ENCODE measurements at regions not wholly inside any gene's neighbourhood (a gene's known extent, or its start where the extent isn't known, plus 50 kb on each side); places are given as distances from the start of the nearest gene placed in this dataset.

DNA sequence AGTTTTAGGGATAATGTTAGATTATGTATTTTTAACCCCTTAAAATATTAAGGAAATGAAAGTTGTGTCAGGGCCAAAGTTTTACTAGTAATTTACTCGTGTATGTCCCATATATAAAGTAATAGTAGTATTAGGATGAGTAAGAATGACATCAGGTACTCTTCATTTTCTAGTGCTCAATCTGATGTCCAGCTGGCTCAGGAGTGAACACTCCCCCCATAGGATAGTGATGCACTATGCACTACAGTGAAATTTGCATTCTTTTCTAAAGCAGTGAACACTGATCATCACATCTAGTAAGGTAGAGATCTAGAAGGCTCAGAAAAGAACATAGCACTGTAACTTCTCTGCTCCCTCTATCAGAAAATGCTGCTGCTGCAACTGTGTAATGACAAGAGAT, 409.7 kb downstream of the GLUD2 start:
- ChIA-PET POLR2A (no interaction called here), CTCF (no interaction called here), SMC1A (ENCODE audit: uncharacterized antibody, unreplicated experiment) (interaction anchor here (1.1 kb wide), 1 partner anchor 460 kb away, joined by 3 read pairs; no protein-coding TSS in a partner anchor), RAD21 (ENCODE audit: unreplicated experiment) (no interaction called here)
- Histone ChIP-seq H3K4me2 (ENCODE audit: control insufficient read depth, insufficient read depth) (no peak overlapping the region), H3K36me3 (ENCODE audit: control insufficient read depth in 2 of 2, insufficient read depth in 2 of 2, low read length in 1 of 2) (no peaks in the 10 kb centered on the region), H3K4me1 (ENCODE audit: control insufficient read depth, insufficient read depth, low read length) (no peaks in the 10 kb centered on the region), H3K9ac (ENCODE audit: control insufficient read depth, insufficient read depth, low read length) (no peak overlapping the region), H3K27me3 (replicated peaks in 1 of 2; ENCODE audit: control insufficient read depth in 2 of 2, insufficient read depth in 2 of 2, low read length in 1 of 2) (no peaks in the 10 kb centered on the region), H3K9me3 (replicated peaks; ENCODE audit: control insufficient read depth, insufficient read depth, low read length) (no peaks in the 10 kb centered on the region), H3K27ac (ENCODE audit: control insufficient read depth, insufficient read depth) (no peak overlapping the region), H3K79me2 (ENCODE audit: control insufficient read depth, insufficient read depth, low read length) (no peaks in the 10 kb centered on the region), H2AFZ (ENCODE audit: control insufficient read depth, low read depth, low read length) (no peak overlapping the region), H3K4me3 (no peak overlapping the region), H4K20me1 (ENCODE audit: control insufficient read depth, insufficient read depth) (no peaks in the 10 kb centered on the region)
- TF ChIP-seq JUNB (IDR thresholded peaks at IDR 0.05) = peak; percentile 43
- TF ChIP-seq, protein P1, sequence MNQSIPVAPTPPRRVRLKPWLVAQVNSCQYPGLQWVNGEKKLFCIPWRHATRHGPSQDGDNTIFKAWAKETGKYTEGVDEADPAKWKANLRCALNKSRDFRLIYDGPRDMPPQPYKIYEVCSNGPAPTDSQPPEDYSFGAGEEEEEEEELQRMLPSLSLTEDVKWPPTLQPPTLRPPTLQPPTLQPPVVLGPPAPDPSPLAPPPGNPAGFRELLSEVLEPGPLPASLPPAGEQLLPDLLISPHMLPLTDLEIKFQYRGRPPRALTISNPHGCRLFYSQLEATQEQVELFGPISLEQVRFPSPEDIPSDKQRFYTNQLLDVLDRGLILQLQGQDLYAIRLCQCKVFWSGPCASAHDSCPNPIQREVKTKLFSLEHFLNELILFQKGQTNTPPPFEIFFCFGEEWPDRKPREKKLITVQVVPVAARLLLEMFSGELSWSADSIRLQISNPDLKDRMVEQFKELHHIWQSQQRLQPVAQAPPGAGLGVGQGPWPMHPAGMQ (IDR thresholded peaks at IDR 0.05; ENCODE audit: borderline replicate concordance) = no peak
- WGBS (ENCODE audit: insufficient coverage, insufficient replicate concordance, low lambda C conversion rate, missing lambda C conversion rate) = 0% methylated on average over 1 of the region's 1 CpG
- ATAC-seq (peak; percentile 83), FAIRE-seq (no peak), DNase-seq (ENCODE audit: low read depth, low spot score) (no peak)
- intact Hi-C loops (cut with micrococcal nuclease; ENCODE audit: unreplicated experiment) = no loop called here
- no TSS peak for BruUV-seq (replicated peaks)
- in situ Hi-C loops (cut with MboI) = no loop called here

DNA sequence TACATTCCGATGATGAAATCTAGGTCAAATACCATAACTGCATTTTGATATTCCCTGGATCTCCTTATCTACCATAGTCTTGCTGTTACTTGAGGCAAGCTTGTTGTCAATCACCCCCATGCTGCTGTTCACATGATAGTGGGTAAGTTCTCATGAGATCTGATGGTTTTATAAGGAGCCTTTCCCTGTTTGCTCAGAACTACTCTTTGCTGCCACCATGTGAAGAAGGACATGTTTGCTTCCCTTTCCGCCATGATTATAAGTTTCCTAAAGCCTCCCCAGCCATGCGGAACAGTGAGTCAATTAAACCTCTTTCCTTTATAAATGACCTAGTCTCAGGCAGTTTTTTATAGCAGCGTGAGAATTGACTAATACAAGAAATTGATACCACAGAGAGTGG, 432.0 kb downstream of the GLUD2 start:
- POLR2A ChIA-PET = no interaction called here
- Histone ChIP-seq H3K4me3 (no peak overlapping the region), H3K79me2 (ENCODE audit: control insufficient read depth, insufficient read depth, low read length) (no peaks in the 10 kb centered on the region), H4K20me1 (ENCODE audit: control insufficient read depth, insufficient read depth) (no peaks in the 10 kb centered on the region), H3K4me2 (ENCODE audit: control insufficient read depth, insufficient read depth) (no peak overlapping the region), H3K9ac (ENCODE audit: control insufficient read depth, insufficient read depth, low read length) (no peak overlapping the region), H2AFZ (ENCODE audit: control insufficient read depth, low read depth, low read length) (no peak overlapping the region), H3K4me1 (ENCODE audit: control insufficient read depth, insufficient read depth, low read length) (no peaks in the 10 kb centered on the region), H3K9me3 (replicated peaks; ENCODE audit: control insufficient read depth, insufficient read depth, low read length) (no peaks in the 10 kb centered on the region), H3K36me3 (ENCODE audit: control insufficient read depth in 2 of 2, insufficient read depth in 2 of 2, low read length in 1 of 2) (no peaks in the 10 kb centered on the region), H3K27me3 (replicated peaks in 1 of 2; ENCODE audit: control insufficient read depth in 2 of 2, insufficient read depth in 2 of 2, low read length in 1 of 2) (no peaks in the 10 kb centered on the region), H3K27ac (ENCODE audit: control insufficient read depth, insufficient read depth) (no peak overlapping the region)
- FAIRE-seq = no peak
- no peak for DNase-seq (ENCODE audit: low read depth, low spot score)
- 39% methylated on average over 4 of the region's 4 CpGs for WGBS (ENCODE audit: insufficient coverage, insufficient replicate concordance, low lambda C conversion rate, missing lambda C conversion rate)
- BruUV-seq (replicated peaks) = no TSS peak
- in situ Hi-C loops (cut with MboI) (no loop called here), intact Hi-C loops (cut with micrococcal nuclease; ENCODE audit: unreplicated experiment) (no loop called here)
- TF ChIP-seq MYB (IDR thresholded peaks at IDR 0.05; ENCODE audit: borderline replicate concordance, low read depth, low read length) (no peak), CBX5 (IDR thresholded peaks at IDR 0.05; ENCODE audit: low read depth) (no peak), SIX5 (IDR thresholded peaks at IDR 0.05; ENCODE audit: low read depth, low read length, severe bottlenecking) (no peak), NFYB (IDR thresholded peaks at IDR 0.05; ENCODE audit: insufficient read depth, low read depth, low read length) (no peak), NR2F1 (conservative IDR thresholded peaks at IDR 0.05) (no peak)
- RAD21 ChIA-PET (ENCODE audit: unreplicated experiment) = no interaction called here
- SMC1A ChIA-PET (ENCODE audit: uncharacterized antibody, unreplicated experiment) = no interaction called here
- CTCF ChIA-PET = interaction anchor here (1.0 kb wide), 1 partner anchor 8 kb away, joined by 3 read pairs; no protein-coding TSS in a partner anchor
- ATAC-seq = no peak

Measured in GM12878 (cell line).